ENCODE measurements at regions not wholly inside any gene's neighbourhood (a gene's known extent, or its start where the extent isn't known, plus 50 kb on each side); places are given as distances from the start of the nearest gene placed in this dataset.

GRCh38 chr2:204258890-204259289 is 286.4 kb upstream of the PARD3B start:
- H3K27me3 ChIP-seq (ENCODE audit: insufficient read depth, low read length, poor library complexity, severe bottlenecking), result peaks cover 4% of the 10 kb centered on the region
- no peaks in the 10 kb centered on the region for H3K9me3 ChIP-seq (ENCODE audit: insufficient read depth, low read depth, low read length)
- no peaks in the 10 kb centered on the region for H4K20me1 ChIP-seq (ENCODE audit: insufficient read depth, low read length, poor library complexity, severe bottlenecking)
- no peak overlapping the region for H3K9ac ChIP-seq (ENCODE audit: low read depth, low read length, poor library complexity, severe bottlenecking)
- H2AFZ ChIP-seq (ENCODE audit: low read length), result no peak overlapping the region
- no peaks in the 10 kb centered on the region for H3F3A ChIP-seq (ENCODE audit: low read depth)
- H3K79me2 ChIP-seq (ENCODE audit: insufficient read depth, low read length), result no peaks in the 10 kb centered on the region
- H3K9me2 ChIP-seq (replicated peaks; ENCODE audit: low read depth, low read length), result no peaks in the 10 kb centered on the region
- no peaks in the 10 kb centered on the region for H3K4me1 ChIP-seq (ENCODE audit: insufficient read depth, low read length, poor library complexity, severe bottlenecking)
- H3K4me2 ChIP-seq (ENCODE audit: low read depth, low read length, poor library complexity, severe bottlenecking), result no peak overlapping the region
- TF ChIP-seq EZH2phosphoT487 (IDR thresholded peaks at IDR 0.05; ENCODE audit: borderline replicate concordance) (no peak), CTCF (conservative IDR thresholded peaks at IDR 0.05; ENCODE audit: low read length) (no peak)
- H3K4me3 ChIP-seq (ENCODE audit: low read length, poor library complexity, severe bottlenecking), result no peak overlapping the region
- H3K36me3 ChIP-seq (ENCODE audit: insufficient read depth, low read length), result no peaks in the 10 kb centered on the region

GRCh38 chr2:204260162-204260877 is 285.0 kb upstream of the PARD3B start:
- Histone ChIP-seq H3K79me2 (ENCODE audit: insufficient read depth, low read length) (no peaks in the 10 kb centered on the region), H3K27me3 (ENCODE audit: insufficient read depth, low read length, poor library complexity, severe bottlenecking) (no peaks in the 10 kb centered on the region), H3K4me3 (ENCODE audit: low read length, poor library complexity, severe bottlenecking) (no peak overlapping the region), H3K4me2 (ENCODE audit: low read depth, low read length, poor library complexity, severe bottlenecking) (no peak overlapping the region), H3K9me2 (replicated peaks; ENCODE audit: low read depth, low read length) (no peaks in the 10 kb centered on the region), H3K4me1 (ENCODE audit: insufficient read depth, low read length, poor library complexity, severe bottlenecking) (no peaks in the 10 kb centered on the region), H4K20me1 (ENCODE audit: insufficient read depth, low read length, poor library complexity, severe bottlenecking) (no peaks in the 10 kb centered on the region), H3K9ac (ENCODE audit: low read depth, low read length, poor library complexity, severe bottlenecking) (no peak overlapping the region), H3F3A (ENCODE audit: low read depth) (no peaks in the 10 kb centered on the region), H3K9me3 (ENCODE audit: insufficient read depth, low read depth, low read length) (no peaks in the 10 kb centered on the region), H2AFZ (ENCODE audit: low read length) (no peak overlapping the region), H3K36me3 (ENCODE audit: insufficient read depth, low read length) (no peaks in the 10 kb centered on the region)
- TF ChIP-seq EZH2phosphoT487 (IDR thresholded peaks at IDR 0.05; ENCODE audit: borderline replicate concordance), result no peak
- TF ChIP-seq CTCF (conservative IDR thresholded peaks at IDR 0.05; ENCODE audit: low read length), result peak; percentile 94

- Histone ChIP-seq H3K4me3 (ENCODE audit: low read length, poor library complexity, severe bottlenecking) (no peak overlapping the region), H3K27me3 (ENCODE audit: insufficient read depth, low read length, poor library complexity, severe bottlenecking) (no peaks in the 10 kb centered on the region), H2AFZ (ENCODE audit: low read length) (no peak overlapping the region), H3K9ac (ENCODE audit: low read depth, low read length, poor library complexity, severe bottlenecking) (no peak overlapping the region), H3K9me2 (replicated peaks; ENCODE audit: low read depth, low read length) (no peaks in the 10 kb centered on the region), H3F3A (ENCODE audit: low read depth) (no peaks in the 10 kb centered on the region), H3K36me3 (ENCODE audit: insufficient read depth, low read length) (no peaks in the 10 kb centered on the region), H3K9me3 (ENCODE audit: insufficient read depth, low read depth, low read length) (no peaks in the 10 kb centered on the region), H4K20me1 (ENCODE audit: insufficient read depth, low read length, poor library complexity, severe bottlenecking) (no peaks in the 10 kb centered on the region), H3K4me1 (ENCODE audit: insufficient read depth, low read length, poor library complexity, severe bottlenecking) (no peaks in the 10 kb centered on the region), H3K4me2 (ENCODE audit: low read depth, low read length, poor library complexity, severe bottlenecking) (no peak overlapping the region), H3K79me2 (ENCODE audit: insufficient read depth, low read length) (no peaks in the 10 kb centered on the region)
- TF ChIP-seq EZH2phosphoT487 (IDR thresholded peaks at IDR 0.05; ENCODE audit: borderline replicate concordance) (no peak), CTCF (conservative IDR thresholded peaks at IDR 0.05; ENCODE audit: low read length) (no peak)
Observed at GRCh38 chr2:204260901-204261300, 284.4 kb upstream of the PARD3B start.
